TTC549 (cell line): ENCODE measurements at regions not wholly inside any gene's neighbourhood (a gene's known extent, or its start where the extent isn't known, plus 50 kb on each side); places are given as distances from the start of the nearest gene placed in this dataset.

Source experiments
- FAIRE-seq: peaks from 2 replicates; lab custom pipeline; 2012; peaks lifted over from hg19 to GRCh38; lab: Jason Lieb, UNC

DNA sequence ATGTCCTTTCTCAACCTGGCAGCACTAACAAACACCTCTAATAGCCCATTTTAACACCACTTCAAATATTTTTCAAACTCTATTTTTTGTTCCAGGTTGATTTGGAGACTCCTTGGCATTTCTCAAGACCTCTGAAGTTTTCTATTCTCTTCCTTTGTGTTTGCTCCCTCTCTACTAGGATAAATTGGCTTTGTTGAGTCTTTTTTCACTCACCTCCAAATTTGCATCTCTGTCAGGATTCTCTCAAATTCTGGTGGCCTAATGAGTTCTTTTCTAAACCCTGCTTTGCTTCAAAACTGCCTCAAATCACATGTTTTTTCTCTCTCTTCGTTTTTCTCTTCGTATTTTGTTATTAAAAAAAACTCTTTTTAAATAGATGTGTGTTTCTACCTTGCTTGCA is 582.2 kb upstream of the ADGRL4 start:
- FAIRE-seq: no peak

- no peak for FAIRE-seq
Observed at GRCh38 chr1:79587229-79587628, 580.7 kb upstream of the ADGRL4 start.

- no peak for FAIRE-seq
Observed at GRCh38 chr1:79585801-79586200, 579.3 kb upstream of the ADGRL4 start.

DNA sequence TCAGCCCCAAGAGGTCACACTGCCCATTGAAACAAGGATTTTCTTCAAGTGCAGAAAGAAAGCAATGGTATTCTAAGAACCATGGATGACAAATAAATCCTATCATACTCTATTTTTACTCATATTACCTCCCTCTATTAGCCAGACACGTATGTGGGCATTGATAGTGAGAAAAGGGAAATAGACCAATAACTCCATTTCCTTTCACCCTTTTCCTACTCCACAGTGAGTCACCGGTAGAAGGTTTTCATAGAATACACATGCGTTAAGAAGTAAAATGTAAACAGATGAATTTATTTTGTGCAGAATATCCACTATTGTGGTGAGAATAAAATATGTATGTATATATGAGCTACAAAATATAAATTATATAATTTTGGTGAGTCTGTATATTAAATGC is 568.9 kb upstream of the ADGRL4 start:
- FAIRE-seq: no peak

- FAIRE-seq: no peak
Observed at GRCh38 chr1:79568411-79568810, 561.9 kb upstream of the ADGRL4 start.

DNA sequence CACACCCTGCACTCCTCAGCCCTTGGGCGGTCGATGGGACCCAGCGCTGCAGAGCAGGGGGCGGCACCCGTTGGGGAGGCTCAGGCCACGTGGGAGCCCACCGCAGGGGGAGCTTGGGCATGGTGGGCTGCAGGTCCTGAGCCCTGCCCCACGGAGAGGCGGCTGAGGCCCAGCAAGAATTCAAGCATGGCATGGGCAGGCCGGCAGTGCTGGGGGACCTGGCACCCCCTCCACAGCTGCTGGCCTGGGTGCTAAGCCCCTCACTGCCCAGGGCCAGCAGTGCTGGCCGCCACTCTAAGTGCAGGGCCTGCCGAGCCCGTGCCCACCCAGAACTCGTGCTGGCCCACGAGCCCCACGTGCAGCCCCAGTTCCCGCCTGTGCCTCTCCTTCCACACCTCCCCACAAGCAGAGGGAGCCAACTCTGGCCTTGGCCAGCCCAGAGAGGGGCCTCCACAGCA is 555.0 kb upstream of the ADGRL4 start:
- no peak for FAIRE-seq

DNA sequence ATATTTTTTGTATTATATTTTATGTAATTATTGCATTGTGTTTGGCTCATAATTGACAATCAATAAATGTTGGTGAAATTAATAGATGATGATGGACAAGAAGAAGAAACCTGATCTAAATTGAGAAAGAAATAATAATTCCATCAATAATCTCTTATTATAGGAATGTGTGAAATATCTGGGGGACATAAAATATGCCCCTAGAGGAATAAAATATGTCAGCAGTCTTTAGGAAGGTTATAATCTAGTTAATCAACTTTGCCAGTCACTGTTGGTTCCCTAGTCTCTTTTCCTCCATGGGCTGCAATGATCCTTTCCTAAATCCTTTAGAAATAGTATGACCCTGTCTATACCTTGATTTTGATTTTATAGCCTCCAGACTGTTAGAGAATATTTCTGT is 549.7 kb upstream of the ADGRL4 start:
- FAIRE-seq: no peak

DNA sequence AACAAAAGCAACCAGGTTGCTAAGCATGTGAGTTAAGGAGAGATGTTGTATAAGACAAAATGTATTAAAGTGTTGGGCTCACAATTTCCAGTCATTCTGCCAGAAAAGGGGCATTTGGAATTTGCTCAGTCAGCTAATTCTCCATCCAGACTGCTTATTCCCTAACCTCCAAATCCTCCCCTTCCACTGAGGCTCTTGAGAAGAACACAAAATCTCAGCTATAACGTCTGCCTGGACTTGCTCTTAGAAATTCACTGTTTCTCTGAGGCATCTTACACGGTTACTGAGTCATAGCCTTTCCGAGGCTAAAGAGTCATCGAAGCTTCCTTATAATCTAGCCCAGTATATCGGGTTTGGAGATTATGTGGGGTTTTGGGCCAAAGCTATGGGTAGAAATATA is 548.2 kb upstream of the ADGRL4 start:
- FAIRE-seq: no peak

- no peak for FAIRE-seq
Observed at GRCh38 chr1:79551321-79551720, 544.8 kb upstream of the ADGRL4 start.

DNA sequence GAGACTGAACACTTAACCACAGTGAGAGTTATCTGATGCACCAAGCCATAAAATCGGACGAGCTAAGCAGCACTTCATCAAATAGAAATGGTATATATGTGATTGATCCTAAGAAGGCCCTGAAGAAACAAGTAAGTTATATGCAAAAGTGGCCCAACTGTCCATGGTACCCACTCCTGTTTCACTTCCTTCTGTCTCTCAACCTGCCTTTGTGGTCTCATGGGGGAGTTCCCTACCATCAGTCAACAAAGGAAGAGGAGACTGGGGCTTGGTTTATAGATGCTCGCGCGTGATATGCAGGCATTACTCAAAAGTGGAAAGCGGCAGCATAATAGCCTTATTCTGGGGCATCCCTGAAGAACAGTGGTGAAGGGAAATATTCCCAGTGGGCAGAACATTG is 543.9 kb upstream of the ADGRL4 start:
- no peak for FAIRE-seq

GRCh38 chr1:79549201-79549600 is 542.7 kb upstream of the ADGRL4 start:
- no peak for FAIRE-seq

GRCh38 chr1:79547514-79547913 is 541.0 kb upstream of the ADGRL4 start:
- FAIRE-seq: no peak

- no peak for FAIRE-seq
Observed at GRCh38 chr1:79543394-79543793, 536.9 kb upstream of the ADGRL4 start.

GRCh38 chr1:79539001-79539400 is 532.5 kb upstream of the ADGRL4 start:
- no peak for FAIRE-seq

DNA sequence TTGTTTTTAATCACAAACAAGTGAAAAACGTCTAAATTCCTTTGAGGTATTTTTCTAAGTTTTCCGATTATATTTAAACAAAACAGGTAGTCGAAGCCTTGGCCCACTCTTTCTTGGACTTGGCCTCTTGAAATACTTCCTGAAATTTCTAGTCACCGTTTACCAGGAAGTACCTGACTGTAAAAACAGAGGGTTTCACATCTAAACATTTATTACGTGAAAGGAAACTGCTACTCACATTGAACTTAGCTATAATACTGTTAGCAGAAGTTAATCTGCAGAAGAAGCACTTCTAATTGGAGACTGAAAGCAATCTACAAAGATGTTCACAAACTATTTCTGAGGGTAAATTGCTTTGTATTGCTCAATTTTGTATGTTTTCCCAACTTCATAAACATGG is 526.0 kb upstream of the ADGRL4 start:
- no peak for FAIRE-seq

DNA sequence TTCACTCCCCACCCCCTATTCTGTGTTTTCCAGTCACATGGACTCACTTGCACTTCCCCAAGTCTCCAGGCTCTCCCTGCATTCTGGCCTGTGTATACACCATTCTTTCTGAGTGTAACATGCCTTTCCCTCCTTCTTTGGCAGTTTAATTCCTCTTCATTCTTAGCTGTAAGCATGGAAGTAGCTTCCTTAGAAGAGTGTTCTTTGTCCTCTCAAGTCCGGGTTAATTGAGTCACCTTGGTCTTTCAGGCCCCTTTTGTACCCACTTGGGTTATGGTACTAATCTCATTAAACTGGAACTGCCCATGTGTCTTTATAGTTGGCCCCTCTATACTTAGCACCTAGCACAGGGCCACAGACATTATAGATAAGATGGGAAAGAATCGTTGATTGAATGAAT is 525.3 kb upstream of the ADGRL4 start:
- FAIRE-seq: no peak

GRCh38 chr1:79530476-79530875 is 523.9 kb upstream of the ADGRL4 start:
- FAIRE-seq: no peak

DNA sequence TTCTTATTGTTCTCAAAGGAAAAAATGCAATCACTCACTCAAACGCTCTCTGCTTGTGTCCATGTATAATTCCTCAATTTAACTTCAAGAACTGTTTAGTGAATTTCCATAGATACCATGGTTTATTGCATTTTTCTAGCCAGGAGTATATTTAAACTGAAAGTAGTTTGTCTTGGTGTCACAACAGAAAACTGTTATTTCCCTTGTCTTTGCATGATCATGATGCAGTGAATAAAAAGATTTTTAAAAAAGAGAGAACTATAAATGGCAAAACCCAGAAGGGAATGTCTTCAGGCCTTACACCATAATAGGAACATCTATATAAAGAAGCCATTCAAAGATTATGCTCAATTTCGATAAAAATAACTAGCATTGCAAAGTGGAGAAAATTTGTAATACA is 523.5 kb upstream of the ADGRL4 start:
- FAIRE-seq: no peak

DNA sequence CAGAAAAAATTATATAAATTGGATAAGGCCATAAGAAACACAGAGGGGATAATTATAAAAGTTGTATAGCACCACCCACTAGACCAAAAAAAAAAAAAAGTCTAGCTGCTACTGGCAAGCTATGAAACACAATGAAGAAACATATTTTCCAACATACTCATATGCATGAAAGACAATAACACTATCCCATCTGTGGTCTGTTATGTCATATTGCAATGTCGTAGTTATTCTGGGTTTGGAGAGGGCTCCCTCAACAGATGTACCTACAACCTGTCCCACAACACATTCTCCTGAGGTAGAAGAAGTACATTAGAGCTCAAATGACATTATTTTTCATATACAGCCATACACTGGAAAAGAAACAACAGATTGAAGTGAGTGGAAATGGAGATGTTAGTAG is 517.6 kb upstream of the ADGRL4 start:
- no peak for FAIRE-seq

DNA sequence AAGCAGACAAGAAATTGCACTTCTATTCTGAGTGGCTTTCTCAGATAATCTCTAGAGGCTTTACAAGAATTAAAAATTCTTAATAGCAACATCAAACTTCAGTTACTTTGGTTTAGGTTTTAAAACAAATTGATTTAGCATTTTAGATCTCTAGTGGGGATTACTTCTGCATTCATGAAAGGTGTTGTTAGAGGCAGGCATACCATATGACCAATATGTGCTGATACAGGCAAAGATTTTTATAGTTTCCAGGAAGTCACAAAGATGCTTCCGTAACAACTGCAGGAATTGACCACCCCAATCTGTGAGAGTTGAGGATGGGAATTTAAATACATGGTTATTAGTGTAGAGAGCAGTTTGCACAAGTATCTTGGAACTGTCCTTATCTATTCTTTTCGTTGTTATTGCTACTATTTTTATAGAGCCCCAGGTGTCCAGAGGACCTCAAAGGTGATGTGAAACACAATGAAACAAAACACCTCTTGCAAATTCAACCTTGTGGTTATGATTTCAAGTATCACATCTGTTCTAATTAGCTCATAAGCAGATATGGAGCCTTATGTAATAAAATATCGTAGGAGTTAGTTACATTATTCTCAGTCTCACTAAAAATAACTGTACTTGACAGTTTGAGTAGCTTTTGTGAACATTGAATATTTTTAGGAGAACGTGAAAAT is 512.7 kb upstream of the ADGRL4 start:
- no peak for FAIRE-seq

- no peak for FAIRE-seq
Observed at GRCh38 chr1:79517470-79518224, 511.1 kb upstream of the ADGRL4 start.

- no peak for FAIRE-seq
Observed at GRCh38 chr1:79507770-79508169, 501.2 kb upstream of the ADGRL4 start.

GRCh38 chr1:79501153-79501552 is 494.6 kb upstream of the ADGRL4 start:
- no peak for FAIRE-seq

- no peak for FAIRE-seq
Observed at GRCh38 chr1:79499541-79499940, 493.0 kb upstream of the ADGRL4 start.
